HCT116 (cell line): ENCODE measurements at regions not wholly inside any gene's neighbourhood (a gene's known extent, or its start where the extent isn't known, plus 50 kb on each side); places are given as distances from the start of the nearest gene placed in this dataset.
"Not testable (repeated sequence)": the region's sequence is repeated elsewhere in the genome, so short reads cannot be mapped to it uniquely, and the experiment has no call there.

ENCODE experiments used
- EGR1 ChIP-seq: IDR thresholded peaks from 2 replicates; pipeline ENCODE4 v1.6.1; 2012; ENCODE audit warnings: low read depth
- EZH2 ChIP-seq: fragments of 200-600 bp; sonication (generic); IDR thresholded peaks from 2 replicates; pipeline ENCODE4 v1.6.1; 2017; ENCODE audit warnings: antibody characterized with exemption, mixed run types
- EZH2phosphoT487 ChIP-seq: fragments of 200-600 bp; IDR thresholded peaks from 2 replicates; pipeline ENCODE4 v1.6.1; 2018; ENCODE audit warnings: antibody characterized with exemption, borderline replicate concordance
- POLR2A ChIP-seq: IDR thresholded peaks from 2 replicates; pipeline ENCODE4 v1.7.0; 2011; ENCODE audit warnings: borderline replicate concordance; ENCODE audit not compliant: insufficient read depth, insufficient read length; ENCODE audit errors: extremely low read depth
- RAD21 ChIP-seq: IDR thresholded peaks from 2 replicates; pipeline ENCODE4 v1.6.1; 2012; ENCODE audit warnings: low read depth, mild to moderate bottlenecking
- SIN3A ChIP-seq: IDR thresholded peaks from 2 replicates; pipeline ENCODE4 v1.6.1; 2012; ENCODE audit warnings: low read depth
- SRF ChIP-seq: IDR thresholded peaks from 2 replicates; pipeline ENCODE4 v1.6.1; 2012; ENCODE audit warnings: low read depth
- ZFX ChIP-seq: fragments of 450-650 bp; IDR thresholded peaks from 2 replicates; pipeline ENCODE4 v1.6.1; 2017
- ZNF274 ChIP-seq: fragments of 200-500 bp; sonication (Bioruptor generic); IDR thresholded peaks from 2 replicates; pipeline ENCODE4 v1.6.1; 2014; ENCODE audit warnings: mild to moderate bottlenecking, low read depth, low read length, inconsistent platforms
- TF ChIP-seq, protein P1 (sequence below), 3 experiments: fragments of 200-600 bp in 1 of 3; sonication (generic) in 1 of 3; IDR thresholded peaks in 2 of 3; conservative IDR thresholded peaks in 1 of 3; 2 replicates each; pipeline ENCODE4 v1.5.1; 2012 to 2017; ENCODE audit warnings: low read depth in 2 of 3, low read length in 2 of 3, antibody characterized with exemption in 1 of 3, borderline replicate concordance in 1 of 3, control low read depth in 1 of 3, mild to moderate bottlenecking in 1 of 3, mixed read lengths in 1 of 3, mixed run types in 1 of 3, moderate library complexity in 1 of 3; ENCODE audit not compliant: insufficient read depth in 1 of 3
- TF ChIP-seq, protein P2 (sequence below): IDR thresholded peaks from 2 replicates; pipeline ENCODE4 v1.6.1; 2011; ENCODE audit warnings: mild to moderate bottlenecking, low read length, moderate library complexity; ENCODE audit not compliant: insufficient replicate concordance; ENCODE audit errors: extremely low read depth

DNA sequence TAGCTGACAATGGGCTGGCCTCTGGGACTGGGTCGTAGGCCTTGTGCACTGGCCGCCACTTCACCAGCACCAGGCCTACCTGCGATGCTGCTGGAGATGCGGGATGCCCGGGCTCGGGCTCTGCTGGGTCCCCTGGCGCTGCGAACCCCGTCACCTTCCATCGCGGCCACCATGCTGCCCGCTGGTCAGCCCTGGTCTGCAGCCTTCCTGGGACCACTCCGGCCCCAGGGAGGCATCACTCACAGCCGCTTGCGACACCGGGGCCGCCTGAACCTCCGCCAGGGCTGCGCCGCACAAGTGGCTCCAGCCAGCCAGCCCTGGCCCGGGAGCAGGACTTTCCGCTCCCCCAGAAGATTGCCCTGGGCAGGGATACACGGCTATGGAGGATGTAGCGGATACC lies 78.1 kb upstream of the ZNF337 start:
- not testable (repeated sequence) for TF ChIP-seq RAD21, POLR2A, EZH2, EZH2phosphoT487, ZNF274, SRF, ZFX, SIN3A, EGR1
- TF ChIP-seq, protein P1, sequence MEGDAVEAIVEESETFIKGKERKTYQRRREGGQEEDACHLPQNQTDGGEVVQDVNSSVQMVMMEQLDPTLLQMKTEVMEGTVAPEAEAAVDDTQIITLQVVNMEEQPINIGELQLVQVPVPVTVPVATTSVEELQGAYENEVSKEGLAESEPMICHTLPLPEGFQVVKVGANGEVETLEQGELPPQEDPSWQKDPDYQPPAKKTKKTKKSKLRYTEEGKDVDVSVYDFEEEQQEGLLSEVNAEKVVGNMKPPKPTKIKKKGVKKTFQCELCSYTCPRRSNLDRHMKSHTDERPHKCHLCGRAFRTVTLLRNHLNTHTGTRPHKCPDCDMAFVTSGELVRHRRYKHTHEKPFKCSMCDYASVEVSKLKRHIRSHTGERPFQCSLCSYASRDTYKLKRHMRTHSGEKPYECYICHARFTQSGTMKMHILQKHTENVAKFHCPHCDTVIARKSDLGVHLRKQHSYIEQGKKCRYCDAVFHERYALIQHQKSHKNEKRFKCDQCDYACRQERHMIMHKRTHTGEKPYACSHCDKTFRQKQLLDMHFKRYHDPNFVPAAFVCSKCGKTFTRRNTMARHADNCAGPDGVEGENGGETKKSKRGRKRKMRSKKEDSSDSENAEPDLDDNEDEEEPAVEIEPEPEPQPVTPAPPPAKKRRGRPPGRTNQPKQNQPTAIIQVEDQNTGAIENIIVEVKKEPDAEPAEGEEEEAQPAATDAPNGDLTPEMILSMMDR (IDR thresholded peaks at IDR 0.05 in 2 of 3, conservative IDR thresholded peaks at IDR 0.05 in 1 of 3; ENCODE audit: borderline replicate concordance in 1 of 3, insufficient read depth in 1 of 3, low read depth in 2 of 3, low read length in 2 of 3): not testable (repeated sequence)
- TF ChIP-seq, protein P2, sequence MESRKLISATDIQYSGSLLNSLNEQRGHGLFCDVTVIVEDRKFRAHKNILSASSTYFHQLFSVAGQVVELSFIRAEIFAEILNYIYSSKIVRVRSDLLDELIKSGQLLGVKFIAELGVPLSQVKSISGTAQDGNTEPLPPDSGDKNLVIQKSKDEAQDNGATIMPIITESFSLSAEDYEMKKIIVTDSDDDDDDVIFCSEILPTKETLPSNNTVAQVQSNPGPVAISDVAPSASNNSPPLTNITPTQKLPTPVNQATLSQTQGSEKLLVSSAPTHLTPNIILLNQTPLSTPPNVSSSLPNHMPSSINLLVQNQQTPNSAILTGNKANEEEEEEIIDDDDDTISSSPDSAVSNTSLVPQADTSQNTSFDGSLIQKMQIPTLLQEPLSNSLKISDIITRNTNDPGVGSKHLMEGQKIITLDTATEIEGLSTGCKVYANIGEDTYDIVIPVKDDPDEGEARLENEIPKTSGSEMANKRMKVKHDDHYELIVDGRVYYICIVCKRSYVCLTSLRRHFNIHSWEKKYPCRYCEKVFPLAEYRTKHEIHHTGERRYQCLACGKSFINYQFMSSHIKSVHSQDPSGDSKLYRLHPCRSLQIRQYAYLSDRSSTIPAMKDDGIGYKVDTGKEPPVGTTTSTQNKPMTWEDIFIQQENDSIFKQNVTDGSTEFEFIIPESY: not testable (repeated sequence)
